Osteocyte (in vitro differentiated cells): ENCODE measurements at regions not wholly inside any gene's neighbourhood (a gene's known extent, or its start where the extent isn't known, plus 50 kb on each side); places are given as distances from the start of the nearest gene placed in this dataset.

Source experiments
- DNase-seq: peaks from one replicate; pipeline ENCODE4 v3.0.0; 2021; ENCODE audit warnings: mixed read lengths; ENCODE audit not compliant: unreplicated experiment; ENCODE audit errors: extremely low spot score
- H3K27ac Mint-ChIP-seq: one replicate; pipeline ENCODE4 v1.8.0; 2021; ENCODE audit warnings: mild to moderate bottlenecking, mixed read lengths; ENCODE audit not compliant: unreplicated experiment
- H3K27me3 Mint-ChIP-seq: one replicate; pipeline ENCODE4 v1.8.0; 2021; ENCODE audit warnings: mixed read lengths; ENCODE audit not compliant: unreplicated experiment
- H3K36me3 Mint-ChIP-seq: one replicate; pipeline ENCODE4 v1.8.0; 2021; ENCODE audit warnings: mixed read lengths; ENCODE audit not compliant: unreplicated experiment
- H3K4me1 Mint-ChIP-seq: one replicate; pipeline ENCODE4 v1.8.0; 2021; ENCODE audit warnings: mixed read lengths; ENCODE audit not compliant: unreplicated experiment
- H3K4me3 Mint-ChIP-seq: one replicate; pipeline ENCODE4 v1.8.0; 2021; ENCODE audit warnings: mild to moderate bottlenecking, moderate library complexity, mixed read lengths; ENCODE audit not compliant: unreplicated experiment
- H3K9me3 Mint-ChIP-seq: one replicate; pipeline ENCODE4 v1.8.0; 2021; ENCODE audit warnings: mixed read lengths; ENCODE audit not compliant: unreplicated experiment
- CTCF ChIP-seq: fragments of 200-600 bp; sonication (generic); IDR thresholded peaks from 2 replicates; pipeline ENCODE4 v1.5.0; 2021; ENCODE audit warnings: antibody characterized with exemption, mild to moderate bottlenecking, moderate library complexity

GRCh38 chr13:105403086-105403485 is 1132.4 kb downstream of the EFNB2 start:
- no peak overlapping the region for H3K4me3 Mint-ChIP-seq
- no peak for DNase-seq
- TF ChIP-seq CTCF = no peak
- no peaks in the 10 kb centered on the region for H3K4me1 Mint-ChIP-seq
- H3K27ac Mint-ChIP-seq = no peak overlapping the region
- peaks cover 11% of the 10 kb centered on the region for H3K9me3 Mint-ChIP-seq
- no peaks in the 10 kb centered on the region for H3K27me3 Mint-ChIP-seq
- H3K36me3 Mint-ChIP-seq = no peaks in the 10 kb centered on the region

- H3K4me1 Mint-ChIP-seq = peaks cover 5% of the 10 kb centered on the region
- no peak for DNase-seq
- no peak overlapping the region for H3K4me3 Mint-ChIP-seq
- no peaks in the 10 kb centered on the region for H3K36me3 Mint-ChIP-seq
- no peak for TF ChIP-seq CTCF
- H3K27ac Mint-ChIP-seq = no peak overlapping the region
- no peaks in the 10 kb centered on the region for H3K27me3 Mint-ChIP-seq
- peaks cover 3% of the 10 kb centered on the region for H3K9me3 Mint-ChIP-seq
Observed at GRCh38 chr13:105395041-105395440, 1140.4 kb downstream of the EFNB2 start.

GRCh38 chr13:105389373-105389772 is 1146.1 kb downstream of the EFNB2 start:
- peaks cover 7% of the 10 kb centered on the region for H3K4me1 Mint-ChIP-seq
- H3K27me3 Mint-ChIP-seq = no peaks in the 10 kb centered on the region
- DNase-seq = no peak
- no peaks in the 10 kb centered on the region for H3K9me3 Mint-ChIP-seq
- no peaks in the 10 kb centered on the region for H3K36me3 Mint-ChIP-seq
- no peak overlapping the region for H3K4me3 Mint-ChIP-seq
- H3K27ac Mint-ChIP-seq = no peak overlapping the region
- TF ChIP-seq CTCF = no peak

- no peaks in the 10 kb centered on the region for H3K36me3 Mint-ChIP-seq
- H3K4me1 Mint-ChIP-seq = no peaks in the 10 kb centered on the region
- TF ChIP-seq CTCF = no peak
- peaks cover 4% of the 10 kb centered on the region for H3K9me3 Mint-ChIP-seq
- no peak for DNase-seq
- no peaks in the 10 kb centered on the region for H3K27me3 Mint-ChIP-seq
- no peak overlapping the region for H3K4me3 Mint-ChIP-seq
- no peak overlapping the region for H3K27ac Mint-ChIP-seq
Observed at GRCh38 chr13:105377452-105377851, 1158.0 kb downstream of the EFNB2 start.

GRCh38 chr13:105370011-105370650 is 1165.3 kb downstream of the EFNB2 start:
- H3K27me3 Mint-ChIP-seq = no peaks in the 10 kb centered on the region
- DNase-seq = no peak
- peak overlapping the region; percentile 49 for H3K27ac Mint-ChIP-seq
- H3K4me3 Mint-ChIP-seq = no peak overlapping the region
- peaks cover 6% of the 10 kb centered on the region for H3K4me1 Mint-ChIP-seq
- no peak for TF ChIP-seq CTCF
- peaks cover 4% of the 10 kb centered on the region for H3K36me3 Mint-ChIP-seq
- H3K9me3 Mint-ChIP-seq = peaks cover 15% of the 10 kb centered on the region
